GM23338 (cell line): ENCODE measurements at regions not wholly inside any gene's neighbourhood (a gene's known extent, or its start where the extent isn't known, plus 50 kb on each side); places are given as distances from the start of the nearest gene placed in this dataset.

Experiments
- ATAC-seq: fragments of 200-7000 bp; cut with Tn5 transposase; 3 replicates; pipeline ENCODE4 v1.9.1; 2020
- DNase-seq: peaks from one replicate; pipeline ENCODE4 v3.0.0-alpha.2; 2015; ENCODE audit warnings: low spot score
- H2AFZ ChIP-seq: fragments of 200-600 bp; sonication (generic); 2 replicates; pipeline ENCODE4 v1.8.0; 2016; ENCODE audit warnings: antibody characterized with exemption, mild to moderate bottlenecking, moderate library complexity
- H3F3A ChIP-seq: fragments of 200-600 bp; sonication (generic); replicated peaks from 2 replicates; pipeline ENCODE4 v1.8.0; 2017; ENCODE audit warnings: antibody characterized with exemption, mixed run types, low read depth
- H3K27ac ChIP-seq: fragments of 200-600 bp; sonication (generic); 2 replicates; pipeline ENCODE4 v1.6.1; 2016; ENCODE audit warnings: low read depth
- H3K27me3 ChIP-seq: fragments of 200-600 bp; sonication (generic); 2 replicates; pipeline ENCODE4 v1.8.0; 2016; ENCODE audit warnings: mild to moderate bottlenecking, mixed run types, moderate library complexity; ENCODE audit not compliant: insufficient read depth
- H3K36me3 ChIP-seq: fragments of 200-600 bp; sonication (generic); 2 replicates; pipeline ENCODE4 v1.8.0; 2016; ENCODE audit warnings: mild to moderate bottlenecking; ENCODE audit not compliant: insufficient read depth
- H3K4me1 ChIP-seq: fragments of 200-600 bp; sonication (generic); 2 replicates; pipeline ENCODE4 v1.8.0; 2016; ENCODE audit warnings: mild to moderate bottlenecking, moderate library complexity; ENCODE audit not compliant: insufficient read depth
- H3K4me2 ChIP-seq: fragments of 200-600 bp; sonication (generic); 2 replicates; pipeline ENCODE4 v1.7.1; 2017; ENCODE audit warnings: mixed run types
- H3K4me3 ChIP-seq: fragments of 200-600 bp; sonication (generic); 2 replicates; pipeline ENCODE4 v1.6.1; 2016; ENCODE audit warnings: mixed run types
- H3K79me2 ChIP-seq: fragments of 200-600 bp; sonication (generic); replicated peaks from 2 replicates; pipeline ENCODE4 v1.8.0; 2017; ENCODE audit warnings: mild to moderate bottlenecking; ENCODE audit not compliant: insufficient read depth
- H3K9me2 ChIP-seq: fragments of 200-600 bp; sonication (generic); 2 replicates; pipeline ENCODE4 v1.8.0; 2017; ENCODE audit not compliant: insufficient read depth
- H4K20me1 ChIP-seq: fragments of 200-600 bp; sonication (generic); replicated peaks from 2 replicates; pipeline ENCODE4 v1.8.0; 2017; ENCODE audit warnings: mild to moderate bottlenecking; ENCODE audit not compliant: insufficient read depth
- H3K27ac Mint-ChIP-seq: 2 replicates; pipeline ENCODE4 v1.8.0; 2020; ENCODE audit warnings: inconsistent platforms, mild to moderate bottlenecking, moderate library complexity, mixed read lengths
- H3K27me3 Mint-ChIP-seq: 3 replicates; pipeline ENCODE4 v1.8.0; 2022; ENCODE audit warnings: low read depth, mild to moderate bottlenecking, moderate library complexity, mixed read lengths, inconsistent platforms; ENCODE audit not compliant: insufficient read depth, poor library complexity
- H3K36me3 Mint-ChIP-seq: 3 replicates; pipeline ENCODE4 v1.8.0; 2021; ENCODE audit warnings: low read depth, mild to moderate bottlenecking, inconsistent platforms, moderate library complexity, mixed read lengths
- H3K4me1 Mint-ChIP-seq: 3 replicates; pipeline ENCODE4 v1.8.0; 2020; ENCODE audit warnings: mild to moderate bottlenecking, inconsistent platforms, mixed read lengths
- H3K4me3 Mint-ChIP-seq: 3 replicates; pipeline ENCODE4 v1.8.0; 2021; ENCODE audit warnings: moderate library complexity, mild to moderate bottlenecking, inconsistent platforms, mixed read lengths
- H3K9me3 Mint-ChIP-seq: 3 replicates; pipeline ENCODE4 v1.8.0; 2020; ENCODE audit warnings: moderate library complexity, mild to moderate bottlenecking, inconsistent platforms, mixed read lengths
- CREB1 ChIP-seq: fragments of 250-450 bp; sonication (Bioruptor Pico); IDR thresholded peaks from 2 replicates; pipeline ENCODE4 v1.5.0; 2020; ENCODE audit warnings: low read depth, mild to moderate bottlenecking, moderate library complexity
- JUNB ChIP-seq: IDR thresholded peaks from one replicate; pipeline ENCODE4 v1.6.1; 2016; ENCODE audit warnings: antibody characterized with exemption; ENCODE audit not compliant: unreplicated experiment
- POLR2AphosphoS5 ChIP-seq: IDR thresholded peaks from 2 replicates; pipeline ENCODE4 v1.6.1; 2016; ENCODE audit warnings: antibody characterized with exemption, low read depth
- ZNF114 ChIP-seq: fragments of 250-450 bp; sonication (Bioruptor Pico); IDR thresholded peaks from 2 replicates; pipeline ENCODE4 v1.5.0; 2020; ENCODE audit warnings: mild to moderate bottlenecking, moderate library complexity
- ZNF331 ChIP-seq: fragments of 250-450 bp; sonication (Bioruptor Pico); IDR thresholded peaks from 2 replicates; pipeline ENCODE4 v1.5.0; 2020; ENCODE audit warnings: low read depth, mild to moderate bottlenecking, moderate library complexity
- TF ChIP-seq, protein P1 (sequence below), 2 experiments: fragments of 200-600 bp in 1 of 2; sonication (generic) in 1 of 2; conservative IDR thresholded peaks; 2 replicates each; pipeline versions ENCODE4 v1.5.1 to v1.6.1; 2016 to 2017; ENCODE audit warnings: antibody characterized with exemption in 2 of 2, low read depth in 2 of 2, mild to moderate bottlenecking in 2 of 2, moderate library complexity in 1 of 2
- TF ChIP-seq, protein P2 (sequence below): fragments of 250-450 bp; sonication (Bioruptor Pico); IDR thresholded peaks from 2 replicates; pipeline ENCODE4 v1.5.0; 2020; ENCODE audit warnings: mild to moderate bottlenecking, moderate library complexity
- TF ChIP-seq, protein P3 (sequence below): IDR thresholded peaks from one replicate; pipeline ENCODE4 v1.6.1; 2018; ENCODE audit warnings: antibody characterized with exemption; ENCODE audit not compliant: unreplicated experiment

DNA sequence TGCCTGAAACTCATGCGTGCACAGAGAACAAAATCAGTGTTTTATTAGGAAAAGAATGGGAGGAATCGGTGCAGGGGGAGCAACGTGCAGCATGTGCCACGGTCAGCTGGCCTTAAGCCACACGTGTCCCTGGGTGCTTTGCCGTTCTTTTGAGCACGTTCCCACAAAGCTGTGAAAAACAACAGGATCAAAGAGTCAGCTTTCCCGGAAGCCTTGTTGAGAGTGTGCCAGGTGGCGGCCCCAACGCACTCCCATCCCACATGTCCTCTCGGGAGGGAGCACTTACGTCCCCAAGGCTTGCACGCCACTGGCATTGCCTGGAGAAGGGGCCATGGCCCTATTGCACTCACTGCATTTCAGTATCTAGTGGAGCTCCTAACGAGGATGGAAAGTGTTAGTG lies 511.2 kb downstream of the EIPR1 start (continued):
- TF ChIP-seq, protein P1, sequence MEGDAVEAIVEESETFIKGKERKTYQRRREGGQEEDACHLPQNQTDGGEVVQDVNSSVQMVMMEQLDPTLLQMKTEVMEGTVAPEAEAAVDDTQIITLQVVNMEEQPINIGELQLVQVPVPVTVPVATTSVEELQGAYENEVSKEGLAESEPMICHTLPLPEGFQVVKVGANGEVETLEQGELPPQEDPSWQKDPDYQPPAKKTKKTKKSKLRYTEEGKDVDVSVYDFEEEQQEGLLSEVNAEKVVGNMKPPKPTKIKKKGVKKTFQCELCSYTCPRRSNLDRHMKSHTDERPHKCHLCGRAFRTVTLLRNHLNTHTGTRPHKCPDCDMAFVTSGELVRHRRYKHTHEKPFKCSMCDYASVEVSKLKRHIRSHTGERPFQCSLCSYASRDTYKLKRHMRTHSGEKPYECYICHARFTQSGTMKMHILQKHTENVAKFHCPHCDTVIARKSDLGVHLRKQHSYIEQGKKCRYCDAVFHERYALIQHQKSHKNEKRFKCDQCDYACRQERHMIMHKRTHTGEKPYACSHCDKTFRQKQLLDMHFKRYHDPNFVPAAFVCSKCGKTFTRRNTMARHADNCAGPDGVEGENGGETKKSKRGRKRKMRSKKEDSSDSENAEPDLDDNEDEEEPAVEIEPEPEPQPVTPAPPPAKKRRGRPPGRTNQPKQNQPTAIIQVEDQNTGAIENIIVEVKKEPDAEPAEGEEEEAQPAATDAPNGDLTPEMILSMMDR (conservative IDR thresholded peaks at IDR 0.05; ENCODE audit: low read depth in 2 of 2): no peak
- TF ChIP-seq JUNB (no peak), ZNF331 (no peak), POLR2AphosphoS5 (no peak), CREB1 (CRISPR knock-in tag) (no peak)
- TF ChIP-seq, protein P2, sequence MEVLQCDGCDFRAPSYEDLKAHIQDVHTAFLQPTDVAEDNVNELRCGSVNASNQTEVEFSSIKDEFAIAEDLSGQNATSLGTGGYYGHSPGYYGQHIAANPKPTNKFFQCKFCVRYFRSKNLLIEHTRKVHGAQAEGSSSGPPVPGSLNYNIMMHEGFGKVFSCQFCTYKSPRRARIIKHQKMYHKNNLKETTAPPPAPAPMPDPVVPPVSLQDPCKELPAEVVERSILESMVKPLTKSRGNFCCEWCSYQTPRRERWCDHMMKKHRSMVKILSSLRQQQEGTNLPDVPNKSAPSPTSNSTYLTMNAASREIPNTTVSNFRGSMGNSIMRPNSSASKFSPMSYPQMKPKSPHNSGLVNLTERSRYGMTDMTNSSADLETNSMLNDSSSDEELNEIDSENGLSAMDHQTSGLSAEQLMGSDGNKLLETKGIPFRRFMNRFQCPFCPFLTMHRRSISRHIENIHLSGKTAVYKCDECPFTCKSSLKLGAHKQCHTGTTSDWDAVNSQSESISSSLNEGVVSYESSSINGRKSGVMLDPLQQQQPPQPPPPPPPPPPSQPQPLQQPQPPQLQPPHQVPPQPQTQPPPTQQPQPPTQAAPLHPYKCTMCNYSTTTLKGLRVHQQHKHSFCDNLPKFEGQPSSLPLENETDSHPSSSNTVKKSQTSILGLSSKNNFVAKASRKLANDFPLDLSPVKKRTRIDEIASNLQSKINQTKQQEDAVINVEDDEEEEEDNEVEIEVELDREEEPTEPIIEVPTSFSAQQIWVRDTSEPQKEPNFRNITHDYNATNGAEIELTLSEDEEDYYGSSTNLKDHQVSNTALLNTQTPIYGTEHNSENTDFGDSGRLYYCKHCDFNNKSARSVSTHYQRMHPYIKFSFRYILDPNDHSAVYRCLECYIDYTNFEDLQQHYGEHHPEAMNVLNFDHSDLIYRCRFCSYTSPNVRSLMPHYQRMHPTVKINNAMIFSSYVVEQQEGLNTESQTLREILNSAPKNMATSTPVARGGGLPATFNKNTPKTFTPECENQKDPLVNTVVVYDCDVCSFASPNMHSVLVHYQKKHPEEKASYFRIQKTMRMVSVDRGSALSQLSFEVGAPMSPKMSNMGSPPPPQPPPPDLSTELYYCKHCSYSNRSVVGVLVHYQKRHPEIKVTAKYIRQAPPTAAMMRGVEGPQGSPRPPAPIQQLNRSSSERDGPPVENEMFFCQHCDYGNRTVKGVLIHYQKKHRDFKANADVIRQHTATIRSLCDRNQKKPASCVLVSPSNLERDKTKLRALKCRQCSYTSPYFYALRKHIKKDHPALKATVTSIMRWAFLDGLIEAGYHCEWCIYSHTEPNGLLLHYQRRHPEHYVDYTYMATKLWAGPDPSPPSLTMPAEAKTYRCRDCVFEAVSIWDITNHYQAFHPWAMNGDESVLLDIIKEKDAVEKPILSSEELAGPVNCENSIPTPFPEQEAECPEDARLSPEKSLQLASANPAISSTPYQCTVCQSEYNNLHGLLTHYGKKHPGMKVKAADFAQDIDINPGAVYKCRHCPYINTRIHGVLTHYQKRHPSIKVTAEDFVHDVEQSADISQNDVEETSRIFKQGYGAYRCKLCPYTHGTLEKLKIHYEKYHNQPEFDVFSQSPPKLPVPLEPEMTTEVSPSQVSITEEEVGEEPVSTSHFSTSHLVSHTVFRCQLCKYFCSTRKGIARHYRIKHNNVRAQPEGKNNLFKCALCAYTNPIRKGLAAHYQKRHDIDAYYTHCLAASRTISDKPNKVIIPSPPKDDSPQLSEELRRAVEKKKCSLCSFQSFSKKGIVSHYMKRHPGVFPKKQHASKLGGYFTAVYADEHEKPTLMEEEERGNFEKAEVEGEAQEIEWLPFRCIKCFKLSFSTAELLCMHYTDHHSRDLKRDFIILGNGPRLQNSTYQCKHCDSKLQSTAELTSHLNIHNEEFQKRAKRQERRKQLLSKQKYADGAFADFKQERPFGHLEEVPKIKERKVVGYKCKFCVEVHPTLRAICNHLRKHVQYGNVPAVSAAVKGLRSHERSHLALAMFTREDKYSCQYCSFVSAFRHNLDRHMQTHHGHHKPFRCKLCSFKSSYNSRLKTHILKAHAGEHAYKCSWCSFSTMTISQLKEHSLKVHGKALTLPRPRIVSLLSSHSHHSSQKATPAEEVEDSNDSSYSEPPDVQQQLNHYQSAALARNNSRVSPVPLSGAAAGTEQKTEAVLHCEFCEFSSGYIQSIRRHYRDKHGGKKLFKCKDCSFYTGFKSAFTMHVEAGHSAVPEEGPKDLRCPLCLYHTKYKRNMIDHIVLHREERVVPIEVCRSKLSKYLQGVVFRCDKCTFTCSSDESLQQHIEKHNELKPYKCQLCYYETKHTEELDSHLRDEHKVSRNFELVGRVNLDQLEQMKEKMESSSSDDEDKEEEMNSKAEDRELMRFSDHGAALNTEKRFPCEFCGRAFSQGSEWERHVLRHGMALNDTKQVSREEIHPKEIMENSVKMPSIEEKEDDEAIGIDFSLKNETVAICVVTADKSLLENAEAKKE (CRISPR knock-in tag): no peak

DNA sequence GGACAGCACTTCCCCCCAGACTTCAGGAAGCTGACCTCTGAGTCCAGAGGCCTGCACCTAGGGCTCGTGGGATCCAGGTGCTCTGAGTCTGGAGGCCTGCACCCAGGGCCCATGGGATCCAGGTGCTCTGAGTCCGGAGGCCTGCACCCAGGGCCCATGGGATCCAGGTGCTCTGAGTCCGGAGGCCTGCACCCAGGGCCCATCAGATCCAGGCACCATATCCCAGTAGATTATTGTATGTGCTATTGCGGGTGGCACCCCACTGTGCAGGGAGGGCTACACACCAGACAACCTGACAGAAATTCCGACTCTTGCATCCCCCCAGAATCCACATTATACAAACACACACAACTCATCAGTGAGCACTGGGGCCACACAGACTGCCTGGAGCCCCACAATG lies 515.2 kb downstream of the EIPR1 start:
- H3K79me2 ChIP-seq: no peaks in the 10 kb centered on the region
- no peaks in the 10 kb centered on the region; the same call in 1 of the 2 replicates for H3F3A ChIP-seq
- no peak overlapping the region for H3K4me2 ChIP-seq
- no peaks in the 10 kb centered on the region for H3K36me3 ChIP-seq
- TF ChIP-seq, protein P1 (conservative IDR thresholded peaks at IDR 0.05; ENCODE audit: low read depth in 2 of 2): no peak
- TF ChIP-seq, protein P3, sequence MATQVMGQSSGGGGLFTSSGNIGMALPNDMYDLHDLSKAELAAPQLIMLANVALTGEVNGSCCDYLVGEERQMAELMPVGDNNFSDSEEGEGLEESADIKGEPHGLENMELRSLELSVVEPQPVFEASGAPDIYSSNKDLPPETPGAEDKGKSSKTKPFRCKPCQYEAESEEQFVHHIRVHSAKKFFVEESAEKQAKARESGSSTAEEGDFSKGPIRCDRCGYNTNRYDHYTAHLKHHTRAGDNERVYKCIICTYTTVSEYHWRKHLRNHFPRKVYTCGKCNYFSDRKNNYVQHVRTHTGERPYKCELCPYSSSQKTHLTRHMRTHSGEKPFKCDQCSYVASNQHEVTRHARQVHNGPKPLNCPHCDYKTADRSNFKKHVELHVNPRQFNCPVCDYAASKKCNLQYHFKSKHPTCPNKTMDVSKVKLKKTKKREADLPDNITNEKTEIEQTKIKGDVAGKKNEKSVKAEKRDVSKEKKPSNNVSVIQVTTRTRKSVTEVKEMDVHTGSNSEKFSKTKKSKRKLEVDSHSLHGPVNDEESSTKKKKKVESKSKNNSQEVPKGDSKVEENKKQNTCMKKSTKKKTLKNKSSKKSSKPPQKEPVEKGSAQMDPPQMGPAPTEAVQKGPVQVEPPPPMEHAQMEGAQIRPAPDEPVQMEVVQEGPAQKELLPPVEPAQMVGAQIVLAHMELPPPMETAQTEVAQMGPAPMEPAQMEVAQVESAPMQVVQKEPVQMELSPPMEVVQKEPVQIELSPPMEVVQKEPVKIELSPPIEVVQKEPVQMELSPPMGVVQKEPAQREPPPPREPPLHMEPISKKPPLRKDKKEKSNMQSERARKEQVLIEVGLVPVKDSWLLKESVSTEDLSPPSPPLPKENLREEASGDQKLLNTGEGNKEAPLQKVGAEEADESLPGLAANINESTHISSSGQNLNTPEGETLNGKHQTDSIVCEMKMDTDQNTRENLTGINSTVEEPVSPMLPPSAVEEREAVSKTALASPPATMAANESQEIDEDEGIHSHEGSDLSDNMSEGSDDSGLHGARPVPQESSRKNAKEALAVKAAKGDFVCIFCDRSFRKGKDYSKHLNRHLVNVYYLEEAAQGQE: no peak
- TF ChIP-seq CREB1 (CRISPR knock-in tag) (no peak), JUNB (no peak), ZNF331 (no peak), POLR2AphosphoS5 (no peak), ZNF114 (no peak)
- no peak overlapping the region for H2AFZ ChIP-seq
- peaks cover 14% of the 10 kb centered on the region; the same call in 1 of the 3 replicates for H3K9me3 Mint-ChIP-seq
- no peaks in the 10 kb centered on the region for H3K4me1 Mint-ChIP-seq
- ATAC-seq (no peak), DNase-seq (no peak)
- no peak overlapping the region for H3K27ac ChIP-seq
- no peak overlapping the region for H3K27ac Mint-ChIP-seq
- no peaks in the 10 kb centered on the region for H3K4me1 ChIP-seq
- H3K4me3 Mint-ChIP-seq: no peak overlapping the region
- no peaks in the 10 kb centered on the region for H3K27me3 ChIP-seq
- no peaks in the 10 kb centered on the region for H3K36me3 Mint-ChIP-seq
- H3K9me2 ChIP-seq: 0 out of 2 replicates have a peak, but pooled peaks cover 10% of the 10 kb centered on the region
- no peaks in the 10 kb centered on the region for H4K20me1 ChIP-seq
- peaks cover 6% of the 10 kb centered on the region for H3K27me3 Mint-ChIP-seq
- no peak overlapping the region for H3K4me3 ChIP-seq
